Endothelial cell (in vitro differentiated cells): ENCODE measurements at regions not wholly inside any gene's neighbourhood (a gene's known extent, or its start where the extent isn't known, plus 50 kb on each side); places are given as distances from the start of the nearest gene placed in this dataset.

Experiments
- DNase-seq: peaks from one replicate; pipeline ENCODE4 v3.0.0; 2021; ENCODE audit warnings: low spot score
- H3K27ac Mint-ChIP-seq: one replicate; pipeline ENCODE4 v1.8.0; 2021; ENCODE audit warnings: mixed read lengths, inconsistent platforms; ENCODE audit not compliant: unreplicated experiment
- H3K27me3 Mint-ChIP-seq: one replicate; pipeline ENCODE4 v1.8.0; 2021; ENCODE audit warnings: mild to moderate bottlenecking, moderate library complexity, mixed read lengths, inconsistent platforms; ENCODE audit not compliant: unreplicated experiment
- H3K36me3 Mint-ChIP-seq: one replicate; pipeline ENCODE4 v1.8.0; 2021; ENCODE audit warnings: mild to moderate bottlenecking, low read depth, mixed read lengths, inconsistent platforms; ENCODE audit not compliant: unreplicated experiment
- H3K4me1 Mint-ChIP-seq: one replicate; pipeline ENCODE4 v1.8.0; 2021; ENCODE audit warnings: mild to moderate bottlenecking, mixed read lengths, inconsistent platforms; ENCODE audit not compliant: unreplicated experiment
- H3K4me3 Mint-ChIP-seq: one replicate; pipeline ENCODE4 v1.8.0; 2021; ENCODE audit warnings: mild to moderate bottlenecking, mixed read lengths, inconsistent platforms; ENCODE audit not compliant: unreplicated experiment
- H3K9me3 Mint-ChIP-seq: one replicate; pipeline ENCODE4 v1.8.0; 2021; ENCODE audit warnings: mixed read lengths, inconsistent platforms; ENCODE audit not compliant: unreplicated experiment
- CTCF ChIP-seq: fragments of 200-600 bp; sonication (generic); IDR thresholded peaks from one replicate; pipeline ENCODE4 v1.5.0; 2021; ENCODE audit warnings: antibody characterized with exemption; ENCODE audit not compliant: unreplicated experiment

GRCh38 chr7:42704710-42705109, 207.2 kb downstream of the C7orf25 start:
- H3K27me3 Mint-ChIP-seq, result no peaks in the 10 kb centered on the region
- no peak for DNase-seq
- no peaks in the 10 kb centered on the region for H3K36me3 Mint-ChIP-seq
- no peak for TF ChIP-seq CTCF
- no peak overlapping the region for H3K4me3 Mint-ChIP-seq
- no peaks in the 10 kb centered on the region for H3K9me3 Mint-ChIP-seq
- no peak overlapping the region for H3K27ac Mint-ChIP-seq
- H3K4me1 Mint-ChIP-seq, result no peaks in the 10 kb centered on the region

- DNase-seq, result no peak
- Mint-ChIP-seq H3K4me1 (no peaks in the 10 kb centered on the region), H3K27ac (no peak overlapping the region), H3K4me3 (no peak overlapping the region), H3K36me3 (no peaks in the 10 kb centered on the region), H3K9me3 (no peaks in the 10 kb centered on the region), H3K27me3 (no peaks in the 10 kb centered on the region)
- no peak for TF ChIP-seq CTCF
Measured at GRCh38 chr7:42702647-42703046, 209.2 kb downstream of the C7orf25 start.

GRCh38 chr7:42700406-42701327, 211.2 kb downstream of the C7orf25 start:
- H3K4me3 Mint-ChIP-seq, result no peak overlapping the region
- H3K36me3 Mint-ChIP-seq, result no peaks in the 10 kb centered on the region
- no peaks in the 10 kb centered on the region for H3K4me1 Mint-ChIP-seq
- no peak overlapping the region for H3K27ac Mint-ChIP-seq
- H3K9me3 Mint-ChIP-seq, result no peaks in the 10 kb centered on the region
- no peak for TF ChIP-seq CTCF
- no peak for DNase-seq
- no peaks in the 10 kb centered on the region for H3K27me3 Mint-ChIP-seq

GRCh38 chr7:42699380-42700178, 212.3 kb downstream of the C7orf25 start:
- no peak for TF ChIP-seq CTCF

More at GRCh38 chr7:42699380-42700178, 212.3 kb downstream of the C7orf25 start:
- Mint-ChIP-seq H3K9me3 (no peaks in the 10 kb centered on the region), H3K4me3 (no peak overlapping the region), H3K27me3 (no peaks in the 10 kb centered on the region), H3K27ac (no peak overlapping the region), H3K36me3 (no peaks in the 10 kb centered on the region), H3K4me1 (no peaks in the 10 kb centered on the region)
- DNase-seq, result no peak
